Body of pancreas (tissue), 4 donors: ENCODE measurements at regions not wholly inside any gene's neighbourhood (a gene's known extent, or its start where the extent isn't known, plus 50 kb on each side); places are given as distances from the start of the nearest gene placed in this dataset.

Experiments
- CTCF ChIP-seq, 7 experiments: fragments of 450-650 bp in 4 of 7; fragments of 200-600 bp in 3 of 7; sonication (generic) in 3 of 7; IDR thresholded peaks; one replicate each; pipeline ENCODE4 v1.5.1; 2016 to 2019; ENCODE audit warnings: antibody characterized with exemption in 7 of 7
- POLR2A ChIP-seq, 3 donors: fragments of 450-650 bp; IDR thresholded peaks; one replicate each; pipeline ENCODE4 v1.6.1; 2016; ENCODE audit warnings: antibody characterized with exemption in 3 of 3, mild to moderate bottlenecking in 2 of 3

- TF ChIP-seq POLR2A (IDR thresholded peaks at IDR 0.05) (no peak), CTCF (IDR thresholded peaks at IDR 0.05) (no peak)
These were observed 434.7 kb downstream of the CDH11 start for GRCh38 chr16:64687123-64687522.
